GM12878 (cell line): ENCODE measurements at regions not wholly inside any gene's neighbourhood (a gene's known extent, or its start where the extent isn't known, plus 50 kb on each side); places are given as distances from the start of the nearest gene placed in this dataset.

ENCODE experiments used
- ATAC-seq: fragments of 200-7000 bp; cut with Tn5 transposase; 3 replicates; pipeline ENCODE4 v1.9.1; 2020; ENCODE audit warnings: mild to moderate bottlenecking, moderate library complexity
- BruUV-seq: library from RNA; stranded (reverse); fragments of 400-500 nt; replicated peaks from 2 replicates; lab custom pipeline; 2021; lab: Mats Ljungman, UMichigan
- CTCF ChIA-PET: fragments of 300-600 bp; sonication (Branson Sonifier 250); formaldehyde crosslinking; extraction: SDS; loops from one replicate; lab custom pipeline; 2021; ENCODE audit warnings: inconsistent platforms; lab: Yijun Ruan, JAX
- POLR2A ChIA-PET: fragments of 350-600 bp; formaldehyde crosslinking; extraction: SDS; loops from one replicate; lab custom pipeline; 2021; ENCODE audit warnings: inconsistent platforms; lab: Charles Lee
- RAD21 ChIA-PET: fragments of 300-600 bp; sonication (Branson Sonifier 250); formaldehyde crosslinking; loops from one replicate; lab custom pipeline; 2023; ENCODE audit warnings: antibody characterized with exemption; ENCODE audit not compliant: unreplicated experiment; lab: Charles Lee
- SMC1A ChIA-PET: fragments of 300-600 bp; sonication (Branson Sonifier 250); formaldehyde crosslinking; loops from one replicate; lab custom pipeline; 2023; ENCODE audit not compliant: unreplicated experiment, uncharacterized antibody; lab: Charles Lee
- DNase-seq: peaks from one replicate; pipeline ENCODE4 v3.0.0-alpha.2; 2011; ENCODE audit warnings: low read depth, low spot score
- FAIRE-seq: peaks from 3 replicates; lab custom pipeline; 2011; peaks lifted over from hg19 to GRCh38; lab: Jason Lieb, UNC
- H2AFZ ChIP-seq: 2 replicates; pipeline ENCODE4 v1.6.0; 2011; ENCODE audit warnings: low read depth, low read length, control low read depth; ENCODE audit not compliant: control insufficient read depth
- H3K27ac ChIP-seq: 2 replicates; pipeline ENCODE4 v1.5.1; 2011; ENCODE audit warnings: control low read depth; ENCODE audit not compliant: control insufficient read depth, insufficient read depth
- H3K27me3 ChIP-seq, 2 experiments: replicated peaks in 1 of 2; 2 replicates each; pipeline versions ENCODE4 v1.6.0 to v1.6.1; 2011; ENCODE audit warnings: low read length in 1 of 2; ENCODE audit not compliant: control insufficient read depth in 2 of 2, insufficient read depth in 2 of 2
- H3K36me3 ChIP-seq, 2 experiments: 2 replicates each; pipeline ENCODE4 v1.5.1; 2011; ENCODE audit warnings: low read length in 1 of 2; ENCODE audit not compliant: control insufficient read depth in 2 of 2, insufficient read depth in 2 of 2
- H3K4me1 ChIP-seq: 2 replicates; pipeline ENCODE4 v1.6.1; 2011; ENCODE audit warnings: mild to moderate bottlenecking, low read length, moderate library complexity, mixed read lengths; ENCODE audit not compliant: control insufficient read depth, insufficient read depth
- H3K4me2 ChIP-seq: 2 replicates; pipeline ENCODE4 v1.6.0; 2011; ENCODE audit warnings: control low read depth; ENCODE audit not compliant: control insufficient read depth, insufficient read depth
- H3K4me3 ChIP-seq: fragments of 200-600 bp; sonication (generic); 2 replicates; pipeline ENCODE4 v1.5.1; 2016
- H3K79me2 ChIP-seq: 2 replicates; pipeline ENCODE4 v1.6.0; 2011; ENCODE audit warnings: low read length; ENCODE audit not compliant: control insufficient read depth, insufficient read depth
- H3K9ac ChIP-seq: 2 replicates; pipeline ENCODE4 v1.8.0; 2011; ENCODE audit warnings: low read length, control low read depth, mixed read lengths; ENCODE audit not compliant: control insufficient read depth, insufficient read depth
- H3K9me3 ChIP-seq: replicated peaks from 3 replicates; pipeline ENCODE4 v1.5.1; 2011; ENCODE audit warnings: mild to moderate bottlenecking, low read length; ENCODE audit not compliant: control insufficient read depth, insufficient read depth
- H4K20me1 ChIP-seq: 2 replicates; pipeline ENCODE4 v1.6.0; 2011; ENCODE audit not compliant: control insufficient read depth, insufficient read depth
- BCL11A ChIP-seq: IDR thresholded peaks from 2 replicates; pipeline ENCODE4 v1.6.1; 2011; ENCODE audit warnings: low read depth, low read length
- CHD2 ChIP-seq: IDR thresholded peaks from 2 replicates; pipeline ENCODE4 v1.6.1; 2011; ENCODE audit warnings: low read depth, low read length, improper control_type of control experiment, borderline replicate concordance
- ETV6 ChIP-seq, 2 experiments: fragments of 450-650 bp in 1 of 2; IDR thresholded peaks in 1 of 2; conservative IDR thresholded peaks in 1 of 2; 2 replicates each; pipeline ENCODE4 v1.6.1; 2014; ENCODE audit warnings: antibody characterized with exemption in 1 of 2, borderline replicate concordance in 1 of 2, low read depth in 1 of 2, mild to moderate bottlenecking in 1 of 2, moderate library complexity in 1 of 2
- MYB ChIP-seq: fragments of 150-350 bp; IDR thresholded peaks from 2 replicates; pipeline ENCODE4 v1.6.1; 2014; ENCODE audit warnings: mild to moderate bottlenecking, low read depth, low read length, borderline replicate concordance
- NBN ChIP-seq: fragments of 450-650 bp; IDR thresholded peaks from 2 replicates; pipeline ENCODE4 v1.6.1; 2016
- NFYA ChIP-seq: IDR thresholded peaks from 2 replicates; pipeline ENCODE4 v1.6.1; 2011; ENCODE audit warnings: low read depth, mild to moderate bottlenecking, low read length, improper control_type of control experiment, borderline replicate concordance
- PRDM15 ChIP-seq: fragments of 450-650 bp; formaldehyde crosslinking; IDR thresholded peaks from 2 replicates; pipeline ENCODE4 v1.4.0; 2020; ENCODE audit warnings: mild to moderate bottlenecking, moderate library complexity
- REST ChIP-seq: IDR thresholded peaks from 2 replicates; pipeline ENCODE4 v1.6.1; 2012; ENCODE audit warnings: mild to moderate bottlenecking, low read depth, low read length
- STAT3 ChIP-seq: IDR thresholded peaks from 2 replicates; pipeline ENCODE4 v1.6.1; 2011; ENCODE audit warnings: low read depth, low read length, improper control_type of control experiment
- TCF3 ChIP-seq: IDR thresholded peaks from 2 replicates; pipeline ENCODE4 v1.6.1; 2012; ENCODE audit warnings: low read depth, mild to moderate bottlenecking, low read length, borderline replicate concordance; ENCODE audit not compliant: insufficient read depth
- USF1 ChIP-seq: IDR thresholded peaks from 2 replicates; pipeline ENCODE4 v1.6.1; 2011; ENCODE audit warnings: borderline replicate concordance, low read depth, mild to moderate bottlenecking, moderate library complexity, mixed read lengths, low read length; ENCODE audit not compliant: insufficient read depth; ENCODE audit errors: extremely low read length
- WGBS: methylation state at CpG from one replicate; pipeline ENCODE4 v1.1.6; 2016; ENCODE audit warnings: low lambda C conversion rate; ENCODE audit not compliant: insufficient replicate concordance, insufficient coverage; ENCODE audit errors: missing lambda C conversion rate; 5-methylcytosine and 5-hydroxymethylcytosine counted together
- in situ Hi-C: fragments of 300-500 bp; cut with MboI; formaldehyde crosslinking; loops from 9 replicates; pipeline ENCODE4 v1.14.3; 2018; ENCODE audit warnings: mixed read lengths
- intact Hi-C: fragments of 100-400 bp; cut with micrococcal nuclease; formaldehyde crosslinking; loops from one replicate; pipeline ENCODE4 v1.14.2; 2022; ENCODE audit not compliant: unreplicated experiment
- TF ChIP-seq, protein P1 (sequence below): IDR thresholded peaks from 2 replicates; pipeline ENCODE4 v1.6.1; 2012; ENCODE audit warnings: low read depth, low read length, improper control_type of control experiment
- TF ChIP-seq, protein P2 (sequence below): fragments of 450-650 bp; IDR thresholded peaks from 2 replicates; pipeline ENCODE4 v1.6.1; 2016; ENCODE audit warnings: mild to moderate bottlenecking

- in situ Hi-C loops, result no loop called here
- Histone ChIP-seq H3K79me2 (no peaks in the 10 kb centered on the region), H3K27me3 (no peaks in the 10 kb centered on the region), H3K27ac (no peak overlapping the region), H3K4me1 (no peaks in the 10 kb centered on the region), H3K36me3 (no peaks in the 10 kb centered on the region), H4K20me1 (no peaks in the 10 kb centered on the region), H3K4me3 (no peak overlapping the region), H3K4me2 (no peak overlapping the region), H3K9me3 (no peaks in the 10 kb centered on the region), H2AFZ (no peak overlapping the region), H3K9ac (no peak overlapping the region)
- FAIRE-seq, result no peak
- no peak for ATAC-seq
- 44% methylated on average over 5 of the region's 5 CpGs for WGBS
- no peak for DNase-seq
- RAD21 ChIA-PET, result no interaction called here
- intact Hi-C loops, result no loop called here
- POLR2A ChIA-PET, result no interaction called here
- CTCF ChIA-PET, result interaction anchor here (0.6 kb wide), 1 partner anchor 203 kb away, joined by 3 read pairs; no protein-coding TSS in a partner anchor
- BruUV-seq, result no TSS peak
- SMC1A ChIA-PET, result no interaction called here
- TF ChIP-seq STAT3 (no peak), NBN (no peak), NFYA (no peak), CHD2 (no peak), MYB (no peak), BCL11A (no peak), PRDM15 (CRISPR knock-in tag) (no peak), TCF3 (no peak), USF1 (no peak), REST (no peak), ETV6 (conservative IDR thresholded peaks at IDR 0.05 in 1 of 2, IDR thresholded peaks at IDR 0.05 in 1 of 2; ENCODE audit: borderline replicate concordance in 1 of 2, low read depth in 1 of 2) (no peak)
- TF ChIP-seq, protein P1, sequence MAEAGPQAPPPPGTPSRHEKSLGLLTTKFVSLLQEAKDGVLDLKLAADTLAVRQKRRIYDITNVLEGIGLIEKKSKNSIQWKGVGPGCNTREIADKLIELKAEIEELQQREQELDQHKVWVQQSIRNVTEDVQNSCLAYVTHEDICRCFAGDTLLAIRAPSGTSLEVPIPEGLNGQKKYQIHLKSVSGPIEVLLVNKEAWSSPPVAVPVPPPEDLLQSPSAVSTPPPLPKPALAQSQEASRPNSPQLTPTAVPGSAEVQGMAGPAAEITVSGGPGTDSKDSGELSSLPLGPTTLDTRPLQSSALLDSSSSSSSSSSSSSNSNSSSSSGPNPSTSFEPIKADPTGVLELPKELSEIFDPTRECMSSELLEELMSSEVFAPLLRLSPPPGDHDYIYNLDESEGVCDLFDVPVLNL, result no peak
- TF ChIP-seq, protein P2, sequence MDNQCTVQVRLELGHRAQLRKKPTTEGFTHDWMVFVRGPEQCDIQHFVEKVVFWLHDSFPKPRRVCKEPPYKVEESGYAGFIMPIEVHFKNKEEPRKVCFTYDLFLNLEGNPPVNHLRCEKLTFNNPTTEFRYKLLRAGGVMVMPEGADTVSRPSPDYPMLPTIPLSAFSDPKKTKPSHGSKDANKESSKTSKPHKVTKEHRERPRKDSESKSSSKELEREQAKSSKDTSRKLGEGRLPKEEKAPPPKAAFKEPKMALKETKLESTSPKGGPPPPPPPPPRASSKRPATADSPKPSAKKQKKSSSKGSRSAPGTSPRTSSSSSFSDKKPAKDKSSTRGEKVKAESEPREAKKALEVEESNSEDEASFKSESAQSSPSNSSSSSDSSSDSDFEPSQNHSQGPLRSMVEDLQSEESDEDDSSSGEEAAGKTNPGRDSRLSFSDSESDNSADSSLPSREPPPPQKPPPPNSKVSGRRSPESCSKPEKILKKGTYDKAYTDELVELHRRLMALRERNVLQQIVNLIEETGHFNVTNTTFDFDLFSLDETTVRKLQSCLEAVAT, result no peak
These were observed 370.0 kb upstream of the GHITM start for GRCh38 chr10:83769281-83769820.
